Upper lobe of left lung (tissue), 4 donors: ENCODE measurements at regions not wholly inside any gene's neighbourhood (a gene's known extent, or its start where the extent isn't known, plus 50 kb on each side); places are given as distances from the start of the nearest gene placed in this dataset.

Experiments used
- POLR2A ChIP-seq, 4 donors: fragments of 450-650 bp; IDR thresholded peaks; one replicate each; pipeline ENCODE4 v1.5.1; 2016 to 2017; ENCODE audit warnings: antibody characterized with exemption in 4 of 4, mild to moderate bottlenecking in 2 of 4
- POLR2AphosphoS5 ChIP-seq, 2 donors: sonication (generic); formaldehyde crosslinking; IDR thresholded peaks; one replicate each; pipeline ENCODE4 v1.5.1; 2017; ENCODE audit warnings: antibody characterized with exemption in 2 of 2
- TF ChIP-seq, protein P1 (sequence below), 6 experiments: fragments of 450-650 bp in 4 of 6; fragments of 200-600 bp in 2 of 6; sonication (generic) in 2 of 6; IDR thresholded peaks; one replicate each; pipeline ENCODE4 v1.5.1; 2016 to 2019; ENCODE audit warnings: antibody characterized with exemption in 6 of 6

GRCh38 chr10:62626817-62627216 lies 177.7 kb upstream of the ADO start:
- TF ChIP-seq, protein P1, sequence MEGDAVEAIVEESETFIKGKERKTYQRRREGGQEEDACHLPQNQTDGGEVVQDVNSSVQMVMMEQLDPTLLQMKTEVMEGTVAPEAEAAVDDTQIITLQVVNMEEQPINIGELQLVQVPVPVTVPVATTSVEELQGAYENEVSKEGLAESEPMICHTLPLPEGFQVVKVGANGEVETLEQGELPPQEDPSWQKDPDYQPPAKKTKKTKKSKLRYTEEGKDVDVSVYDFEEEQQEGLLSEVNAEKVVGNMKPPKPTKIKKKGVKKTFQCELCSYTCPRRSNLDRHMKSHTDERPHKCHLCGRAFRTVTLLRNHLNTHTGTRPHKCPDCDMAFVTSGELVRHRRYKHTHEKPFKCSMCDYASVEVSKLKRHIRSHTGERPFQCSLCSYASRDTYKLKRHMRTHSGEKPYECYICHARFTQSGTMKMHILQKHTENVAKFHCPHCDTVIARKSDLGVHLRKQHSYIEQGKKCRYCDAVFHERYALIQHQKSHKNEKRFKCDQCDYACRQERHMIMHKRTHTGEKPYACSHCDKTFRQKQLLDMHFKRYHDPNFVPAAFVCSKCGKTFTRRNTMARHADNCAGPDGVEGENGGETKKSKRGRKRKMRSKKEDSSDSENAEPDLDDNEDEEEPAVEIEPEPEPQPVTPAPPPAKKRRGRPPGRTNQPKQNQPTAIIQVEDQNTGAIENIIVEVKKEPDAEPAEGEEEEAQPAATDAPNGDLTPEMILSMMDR (IDR thresholded peaks at IDR 0.05): no peak
- TF ChIP-seq POLR2A (IDR thresholded peaks at IDR 0.05) (no peak), POLR2AphosphoS5 (IDR thresholded peaks at IDR 0.05) (no peak)
